ENCODE measurements at regions not wholly inside any gene's neighbourhood (a gene's known extent, or its start where the extent isn't known, plus 50 kb on each side); places are given as distances from the start of the nearest gene placed in this dataset.
A peak's percentile ranks its signal among the peaks of the same experiment; 100 is the strongest.
"Not testable (repeated sequence)": the region's sequence is repeated elsewhere in the genome, so short reads cannot be mapped to it uniquely, and the experiment has no call there.

- H4K20me1 ChIP-seq (ENCODE audit: insufficient read depth, low read length); H3K4me2 ChIP-seq (ENCODE audit: insufficient read depth, low read length); H3K79me2 ChIP-seq (ENCODE audit: insufficient read depth, low read length); H3K36me3 ChIP-seq (ENCODE audit: insufficient read depth, low read length); H3K27me3 ChIP-seq (ENCODE audit: insufficient read depth, low read length); DNase-seq (ENCODE audit: insufficient read length, low spot score, missing footprints); H3K27ac ChIP-seq (ENCODE audit: low read depth, low read length); H3K4me1 ChIP-seq (ENCODE audit: insufficient read depth, low read length); H3K4me3 ChIP-seq (ENCODE audit: insufficient read depth, low read length); H2AFZ ChIP-seq (ENCODE audit: low read length); H3K9me3 ChIP-seq (ENCODE audit: low read depth, low read length): not testable (repeated sequence)
- TF ChIP-seq CTCF (IDR thresholded peaks at IDR 0.05; ENCODE audit: extremely low read depth, low read depth, low read length), result peak; percentile 15
Observed at GRCh38 chr16:31996325-31996724, 122.7 kb downstream of the ZNF267 start.

DNA sequence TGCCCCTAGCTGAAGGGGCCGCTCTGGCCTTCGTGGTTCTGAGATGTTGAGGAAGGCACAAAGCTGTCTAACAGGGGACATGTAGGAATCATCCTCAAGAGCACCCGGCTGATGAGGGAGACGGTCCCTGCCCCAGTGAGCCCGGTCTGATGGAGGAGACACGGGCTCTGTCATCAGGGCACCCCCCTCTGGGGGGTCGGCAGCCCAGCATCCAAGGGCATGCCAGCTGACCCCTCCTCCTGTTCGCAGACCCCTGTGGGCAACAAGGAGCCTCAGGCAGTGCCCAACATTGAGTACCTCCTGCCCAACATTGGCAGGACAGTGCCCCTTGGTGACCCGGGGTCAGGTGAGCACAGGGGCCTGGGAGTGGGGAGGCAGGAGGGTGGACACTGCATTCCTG lies 128.9 kb downstream of the ZNF267 start:
- not testable (repeated sequence) for H3K9me3 ChIP-seq (ENCODE audit: low read depth, low read length); H3K36me3 ChIP-seq (ENCODE audit: insufficient read depth, low read length); H3K4me2 ChIP-seq (ENCODE audit: insufficient read depth, low read length); H3K27me3 ChIP-seq (ENCODE audit: insufficient read depth, low read length); H3K27ac ChIP-seq (ENCODE audit: low read depth, low read length); H2AFZ ChIP-seq (ENCODE audit: low read length); H3K4me3 ChIP-seq (ENCODE audit: insufficient read depth, low read length); H4K20me1 ChIP-seq (ENCODE audit: insufficient read depth, low read length); DNase-seq (ENCODE audit: insufficient read length, low spot score, missing footprints); H3K4me1 ChIP-seq (ENCODE audit: insufficient read depth, low read length); H3K79me2 ChIP-seq (ENCODE audit: insufficient read depth, low read length)

DNA sequence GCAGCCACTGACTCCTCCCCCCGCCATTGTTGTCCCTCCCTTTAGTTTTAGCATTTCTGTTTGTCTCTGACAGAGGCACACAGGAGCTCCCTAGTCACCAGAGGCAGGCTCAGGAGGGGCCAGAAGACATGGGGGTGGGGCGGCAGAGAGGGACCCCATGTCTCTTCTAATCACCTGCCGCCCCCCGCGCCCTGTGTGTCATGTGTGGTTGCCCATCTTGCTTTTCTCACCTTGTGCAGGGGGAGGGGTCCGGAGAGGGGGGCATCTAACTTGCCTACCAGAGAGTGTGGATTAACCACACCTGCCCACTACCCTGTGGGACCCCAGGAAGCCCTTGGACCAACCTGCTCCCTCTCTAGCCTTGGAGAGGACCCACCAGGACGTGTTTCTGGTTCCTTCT lies 130.2 kb downstream of the ZNF267 start:
- not testable (repeated sequence) for H3K79me2 ChIP-seq (ENCODE audit: insufficient read depth, low read length)

DNA sequence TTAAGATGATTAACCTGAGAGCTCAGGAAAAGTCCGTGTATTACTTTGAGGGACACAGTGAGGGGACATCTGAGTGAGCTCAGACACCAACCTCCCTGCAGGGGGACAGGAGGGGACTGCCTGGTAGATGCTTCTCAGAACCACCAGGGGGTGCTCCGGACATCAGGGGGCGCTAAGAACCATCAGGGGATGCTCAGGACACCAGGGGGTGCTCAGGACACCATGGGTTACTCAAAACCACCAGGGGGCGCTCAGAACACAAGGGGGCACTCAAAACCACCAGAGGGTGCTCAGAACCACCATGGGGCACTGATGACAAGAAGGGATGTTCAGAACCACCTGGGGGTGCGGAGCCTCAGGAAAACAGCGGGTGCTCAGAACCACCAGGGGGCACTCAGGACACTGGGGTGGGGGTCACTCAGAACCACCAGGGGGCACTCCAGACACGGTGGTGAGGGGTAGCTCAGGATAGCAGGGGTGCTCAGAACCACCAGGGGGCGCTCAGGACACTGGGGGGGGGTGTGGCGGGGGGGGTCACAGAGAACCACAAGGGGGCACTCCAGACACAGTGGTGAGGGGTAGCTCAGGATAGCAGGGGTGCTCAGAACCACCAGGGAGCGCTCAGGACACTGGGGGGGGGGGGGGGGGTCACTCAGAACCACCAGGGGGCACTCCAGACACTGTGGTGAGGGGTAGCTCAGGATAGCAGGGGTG lies 165.3 kb downstream of the ZNF267 start:
- not testable (repeated sequence) for H3K27me3 ChIP-seq (ENCODE audit: insufficient read depth, low read length); H3K4me2 ChIP-seq (ENCODE audit: insufficient read depth, low read length); H3K36me3 ChIP-seq (ENCODE audit: insufficient read depth, low read length); H3K9me3 ChIP-seq (ENCODE audit: low read depth, low read length); H3K79me2 ChIP-seq (ENCODE audit: insufficient read depth, low read length); H2AFZ ChIP-seq (ENCODE audit: low read length); H3K4me1 ChIP-seq (ENCODE audit: insufficient read depth, low read length); H3K27ac ChIP-seq (ENCODE audit: low read depth, low read length); H3K4me3 ChIP-seq (ENCODE audit: insufficient read depth, low read length); DNase-seq (ENCODE audit: insufficient read length, low spot score, missing footprints); H4K20me1 ChIP-seq (ENCODE audit: insufficient read depth, low read length)

More for the DNA sequence above, 130.2 kb downstream of the ZNF267 start:
- H3K27me3 ChIP-seq (ENCODE audit: insufficient read depth, low read length); H2AFZ ChIP-seq (ENCODE audit: low read length); H4K20me1 ChIP-seq (ENCODE audit: insufficient read depth, low read length); H3K9me3 ChIP-seq (ENCODE audit: low read depth, low read length); H3K36me3 ChIP-seq (ENCODE audit: insufficient read depth, low read length); H3K4me3 ChIP-seq (ENCODE audit: insufficient read depth, low read length); H3K4me2 ChIP-seq (ENCODE audit: insufficient read depth, low read length); H3K4me1 ChIP-seq (ENCODE audit: insufficient read depth, low read length); H3K27ac ChIP-seq (ENCODE audit: low read depth, low read length): not testable (repeated sequence)
- DNase-seq (ENCODE audit: insufficient read length, low spot score, missing footprints), result peak; percentile 27

DNA sequence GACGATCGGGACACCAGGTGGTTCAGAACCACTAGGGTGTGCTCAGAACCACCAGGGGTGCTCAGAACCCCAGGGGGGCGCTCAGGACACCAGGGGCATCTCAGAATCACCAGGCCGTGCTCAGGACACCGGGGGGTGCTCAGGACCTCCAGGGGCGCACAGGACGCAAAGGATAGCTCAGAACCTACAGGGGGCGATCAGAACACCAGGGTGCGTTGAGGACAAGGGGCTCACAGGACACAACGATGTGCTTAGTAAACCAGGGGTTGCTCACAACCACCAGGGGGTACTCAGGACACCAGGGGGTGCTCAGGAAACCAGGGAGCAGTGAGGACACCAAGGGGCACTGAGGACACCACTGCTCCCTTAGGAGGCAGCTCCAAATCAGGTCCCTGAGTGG lies 166.3 kb downstream of the ZNF267 start:
- H3K79me2 ChIP-seq (ENCODE audit: insufficient read depth, low read length); H3K27ac ChIP-seq (ENCODE audit: low read depth, low read length); H3K36me3 ChIP-seq (ENCODE audit: insufficient read depth, low read length); H3K4me3 ChIP-seq (ENCODE audit: insufficient read depth, low read length); H2AFZ ChIP-seq (ENCODE audit: low read length); H3K9me3 ChIP-seq (ENCODE audit: low read depth, low read length); H3K27me3 ChIP-seq (ENCODE audit: insufficient read depth, low read length); DNase-seq (ENCODE audit: insufficient read length, low spot score, missing footprints); H4K20me1 ChIP-seq (ENCODE audit: insufficient read depth, low read length); H3K4me2 ChIP-seq (ENCODE audit: insufficient read depth, low read length); H3K4me1 ChIP-seq (ENCODE audit: insufficient read depth, low read length): not testable (repeated sequence)

DNA sequence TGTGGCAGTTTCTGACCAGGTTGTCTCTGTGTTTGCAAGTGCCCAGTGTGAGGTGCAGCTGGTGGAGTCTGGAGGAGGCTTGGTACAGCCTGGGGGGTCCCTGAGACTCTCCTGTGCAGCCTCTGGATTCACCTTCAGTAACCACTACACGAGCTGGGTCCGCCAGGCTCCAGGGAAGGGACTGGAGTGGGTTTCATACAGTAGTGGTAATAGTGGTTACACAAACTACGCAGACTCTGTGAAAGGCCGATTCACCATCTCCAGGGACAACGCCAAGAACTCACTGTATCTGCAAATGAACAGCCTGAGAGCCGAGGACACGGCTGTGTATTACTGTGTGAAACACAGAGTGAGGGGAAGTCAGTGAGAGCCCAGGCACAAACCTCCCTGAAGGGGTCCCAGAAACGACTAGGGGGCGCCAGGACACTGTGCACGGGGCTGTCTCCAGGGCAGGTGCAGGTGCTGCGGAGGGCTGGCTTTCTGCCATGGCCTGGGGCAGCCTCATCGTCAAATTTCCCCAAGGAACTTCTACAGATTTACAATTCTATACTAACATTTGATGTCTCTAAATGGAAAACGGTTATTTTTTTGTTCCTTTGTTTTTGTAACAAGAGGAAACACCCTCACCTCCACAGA lies 187.0 kb upstream of the TP53TG3D start:
- H3K4me3 ChIP-seq (ENCODE audit: insufficient read depth, low read length); DNase-seq (ENCODE audit: insufficient read length, low spot score, missing footprints); H3K79me2 ChIP-seq (ENCODE audit: insufficient read depth, low read length); H3K36me3 ChIP-seq (ENCODE audit: insufficient read depth, low read length); H3K4me2 ChIP-seq (ENCODE audit: insufficient read depth, low read length); H3K27me3 ChIP-seq (ENCODE audit: insufficient read depth, low read length); H3K4me1 ChIP-seq (ENCODE audit: insufficient read depth, low read length); H2AFZ ChIP-seq (ENCODE audit: low read length); H4K20me1 ChIP-seq (ENCODE audit: insufficient read depth, low read length); H3K9me3 ChIP-seq (ENCODE audit: low read depth, low read length); H3K27ac ChIP-seq (ENCODE audit: low read depth, low read length): not testable (repeated sequence)

DNA sequence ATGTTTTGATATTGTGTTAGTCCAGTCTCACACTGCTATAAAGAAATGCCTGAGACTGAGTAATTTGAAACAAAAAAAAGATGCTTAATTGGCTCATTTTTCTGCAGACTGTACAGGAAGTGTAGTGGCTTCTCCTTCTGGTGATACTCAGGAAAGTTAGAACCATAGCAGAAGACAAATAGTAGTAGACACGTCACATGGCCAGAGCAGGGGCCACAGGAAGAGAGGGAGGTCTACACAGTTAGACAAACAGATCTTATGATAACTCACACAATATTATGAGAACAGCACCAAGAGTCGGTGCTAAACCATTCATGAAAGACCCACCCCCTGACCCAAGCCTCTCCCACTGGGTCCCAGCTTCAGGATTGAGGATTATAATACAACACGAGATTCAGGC lies 181.5 kb upstream of the TP53TG3D start:
- not testable (repeated sequence) for H3K79me2 ChIP-seq (ENCODE audit: insufficient read depth, low read length); H2AFZ ChIP-seq (ENCODE audit: low read length); H3K27ac ChIP-seq (ENCODE audit: low read depth, low read length); H3K9me3 ChIP-seq (ENCODE audit: low read depth, low read length); H3K27me3 ChIP-seq (ENCODE audit: insufficient read depth, low read length); H4K20me1 ChIP-seq (ENCODE audit: insufficient read depth, low read length); DNase-seq (ENCODE audit: insufficient read length, low spot score, missing footprints); H3K4me1 ChIP-seq (ENCODE audit: insufficient read depth, low read length); H3K36me3 ChIP-seq (ENCODE audit: insufficient read depth, low read length); H3K4me3 ChIP-seq (ENCODE audit: insufficient read depth, low read length); H3K4me2 ChIP-seq (ENCODE audit: insufficient read depth, low read length)

- not testable (repeated sequence) for H3K4me2 ChIP-seq (ENCODE audit: insufficient read depth, low read length); H3K9me3 ChIP-seq (ENCODE audit: low read depth, low read length); H3K27ac ChIP-seq (ENCODE audit: low read depth, low read length); H3K4me1 ChIP-seq (ENCODE audit: insufficient read depth, low read length); DNase-seq (ENCODE audit: insufficient read length, low spot score, missing footprints); H3K4me3 ChIP-seq (ENCODE audit: insufficient read depth, low read length); H3K36me3 ChIP-seq (ENCODE audit: insufficient read depth, low read length); H3K27me3 ChIP-seq (ENCODE audit: insufficient read depth, low read length); H2AFZ ChIP-seq (ENCODE audit: low read length); H3K79me2 ChIP-seq (ENCODE audit: insufficient read depth, low read length); H4K20me1 ChIP-seq (ENCODE audit: insufficient read depth, low read length)
Observed at GRCh38 chr16:32083891-32084290, 169.2 kb upstream of the TP53TG3D start.
